ENCODE measurements at regions not wholly inside any gene's neighbourhood (a gene's known extent, or its start where the extent isn't known, plus 50 kb on each side); places are given as distances from the start of the nearest gene placed in this dataset.
A peak's percentile ranks its signal among the peaks of the same experiment; 100 is the strongest.
"Not testable (repeated sequence)": the region's sequence is repeated elsewhere in the genome, so short reads cannot be mapped to it uniquely, and the experiment has no call there.

DNA sequence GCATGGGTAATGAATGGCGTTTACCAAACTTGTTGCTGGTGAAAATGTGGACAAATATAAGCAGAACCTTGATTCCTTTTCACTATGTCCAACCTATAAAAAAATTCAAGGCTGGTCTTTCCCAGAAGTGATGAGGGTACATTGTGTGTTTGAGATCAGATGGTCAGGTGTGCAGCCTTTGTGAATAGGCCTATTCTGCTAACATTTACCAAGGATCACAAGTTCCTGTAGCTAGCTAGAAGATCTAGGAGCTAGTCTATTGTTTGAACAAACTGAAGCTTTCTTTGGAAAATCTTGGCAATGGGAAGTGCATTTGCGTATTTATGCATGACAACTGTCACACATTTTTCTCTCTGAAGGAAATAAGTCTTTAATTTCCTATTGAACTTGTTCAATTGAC lies 489.6 kb downstream of the KLF5 start:
- no peak for DNase-seq

DNA sequence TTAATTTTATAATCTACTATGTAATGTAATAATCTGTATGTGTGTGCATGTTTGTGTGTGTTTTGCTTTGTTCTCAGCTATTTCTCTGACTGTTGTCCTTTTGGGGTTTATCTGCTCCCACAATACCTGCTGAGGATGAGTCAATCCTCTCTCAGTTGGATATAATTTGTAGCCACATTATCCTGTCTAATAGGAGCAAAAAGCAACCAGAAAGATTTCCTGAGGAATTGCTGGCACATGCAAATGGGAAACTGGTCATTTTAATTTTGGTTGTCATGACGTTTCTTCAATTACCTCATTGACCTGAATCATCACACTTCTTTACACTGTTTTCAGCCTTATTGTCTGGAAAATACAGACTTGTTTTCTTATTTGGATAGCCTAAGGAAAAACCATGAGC lies 488.4 kb downstream of the KLF5 start:
- no peak for DNase-seq

DNA sequence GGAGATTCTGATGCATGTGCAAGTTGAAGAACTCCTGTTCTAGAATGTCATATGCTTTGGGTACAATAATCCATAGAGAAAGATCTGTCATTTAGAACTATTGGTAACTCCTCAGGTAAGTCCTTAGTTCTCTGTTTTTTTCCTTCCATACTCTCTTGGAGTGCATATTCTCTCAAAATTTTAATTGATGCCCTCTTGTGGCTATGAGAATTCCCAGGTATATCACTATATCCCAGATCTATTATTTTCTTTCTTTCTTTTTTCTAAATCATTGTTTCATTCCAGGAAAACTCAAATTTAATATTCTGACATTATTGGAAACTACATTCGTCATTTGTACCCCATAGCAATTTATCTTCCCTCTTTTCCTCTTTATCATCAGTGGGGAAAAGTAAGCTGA lies 485.4 kb downstream of the KLF5 start:
- no peak for DNase-seq

DNA sequence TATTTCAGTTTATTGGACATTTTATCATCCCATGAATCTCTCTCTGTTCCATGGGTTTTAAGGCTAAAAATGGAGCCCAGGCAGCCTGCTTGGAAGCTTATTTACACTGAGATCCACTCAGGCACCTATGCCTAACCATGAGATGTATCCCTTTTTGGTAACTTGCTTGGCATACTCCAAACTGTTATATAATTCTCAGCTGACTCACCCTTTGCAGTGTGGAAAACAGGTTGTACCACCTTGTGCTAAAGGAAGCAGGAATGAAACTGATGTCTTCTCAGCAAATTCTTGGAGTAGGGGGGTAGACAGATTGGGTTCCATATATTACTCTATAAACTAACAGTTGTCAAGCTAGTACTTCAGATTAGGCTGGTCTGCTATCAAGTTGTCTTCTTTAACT lies 483.6 kb downstream of the KLF5 start:
- DNase-seq = no peak

DNA sequence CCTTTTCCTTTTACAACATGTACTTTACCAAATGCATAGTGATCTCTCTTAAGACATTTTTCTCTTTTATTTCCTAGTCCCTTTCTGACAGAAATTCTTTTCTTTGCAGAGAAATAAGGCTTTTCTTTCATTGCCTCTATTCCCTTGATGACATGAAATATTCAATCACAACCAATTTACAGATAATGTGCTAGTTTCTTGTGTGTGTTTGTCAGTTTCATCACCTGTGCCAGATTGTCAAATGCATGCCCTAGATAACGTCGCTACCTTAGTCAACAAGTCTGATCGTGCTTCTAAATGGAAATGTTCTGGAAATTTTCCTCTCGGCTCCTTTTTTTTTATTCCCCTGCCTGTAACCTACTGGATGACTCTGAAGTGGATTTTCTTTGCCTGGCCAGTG lies 478.1 kb downstream of the KLF5 start:
- no peak for DNase-seq

DNA sequence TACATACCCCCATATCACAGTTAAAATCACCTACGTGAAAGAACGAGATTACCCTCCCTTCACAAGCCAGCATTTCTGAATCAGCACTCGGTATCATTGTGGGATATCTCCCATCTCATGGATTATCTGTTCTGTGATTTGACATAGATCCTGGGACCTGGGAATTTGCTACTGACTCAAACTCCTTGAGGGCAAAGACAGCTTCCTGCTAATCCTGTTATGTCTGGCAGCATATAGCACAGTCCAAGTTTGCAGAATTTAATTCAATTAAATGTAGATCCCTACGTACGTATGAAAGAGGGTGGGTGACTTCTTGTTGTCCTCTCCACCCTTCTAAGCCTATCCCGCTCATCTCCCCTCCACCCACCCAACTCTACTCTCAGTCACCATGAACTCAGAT lies 476.5 kb downstream of the KLF5 start:
- no peak for DNase-seq

- DNase-seq = no peak
These were observed 474.2 kb downstream of the KLF5 start for GRCh38 chr13:73532987-73533510.

DNA sequence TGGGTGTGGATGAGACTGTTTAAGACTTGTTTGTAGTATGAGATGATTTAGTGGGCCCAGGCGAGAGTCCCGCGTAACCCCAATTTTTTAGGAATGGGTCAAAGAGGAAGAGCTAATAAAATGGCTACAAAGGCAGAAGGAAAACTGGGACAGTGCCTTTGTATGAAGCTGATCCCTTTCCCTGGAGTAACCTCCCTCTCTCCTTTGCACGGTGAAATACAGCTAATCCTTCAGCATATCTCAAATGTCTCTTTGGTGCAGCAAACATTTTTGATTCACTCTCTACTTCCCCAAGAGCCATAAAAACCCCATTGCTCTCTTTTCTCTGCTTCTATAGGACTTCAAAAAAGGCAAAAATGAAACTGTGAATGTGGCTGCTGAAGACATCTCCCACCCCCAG lies 473.8 kb downstream of the KLF5 start:
- DNase-seq = no peak

DNA sequence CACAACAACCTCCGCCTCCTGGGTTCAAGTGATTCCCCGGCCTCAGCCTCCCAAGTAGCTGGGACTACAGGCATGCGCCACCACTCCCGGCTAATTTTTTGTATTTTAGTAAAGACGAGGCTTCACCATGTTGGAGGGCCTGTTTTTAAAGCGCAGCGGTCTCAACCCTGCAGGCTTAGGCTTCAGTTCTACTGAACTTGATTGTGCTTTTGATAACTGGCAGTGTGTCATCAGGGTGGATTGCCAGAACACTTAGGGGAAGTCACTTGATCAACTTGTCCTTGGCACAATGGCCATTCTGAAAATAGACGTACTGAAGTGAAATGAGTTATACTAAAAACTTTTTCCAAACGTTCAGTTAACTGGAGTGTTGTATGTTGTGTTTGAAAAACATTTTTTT lies 472.2 kb downstream of the KLF5 start:
- no peak for DNase-seq

DNA sequence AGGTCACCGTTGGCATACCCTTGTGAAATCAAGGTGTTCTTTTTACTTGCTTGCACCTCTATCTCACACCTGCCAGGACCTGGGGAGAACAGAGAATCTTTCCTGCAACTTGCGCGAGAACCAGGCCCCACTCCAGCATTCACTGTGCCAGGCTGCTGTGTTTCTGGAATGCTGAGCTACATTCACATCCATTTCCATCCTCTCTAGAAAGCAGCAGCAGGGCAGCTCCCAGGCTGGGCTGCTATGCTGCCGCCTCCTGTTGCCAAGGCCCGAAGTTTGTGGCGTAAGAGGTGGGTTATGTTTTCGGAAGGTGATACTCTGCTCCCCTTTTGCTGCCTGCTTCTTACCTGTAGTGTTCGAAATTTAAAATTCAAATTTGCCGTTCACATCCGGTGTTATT lies 464.1 kb downstream of the KLF5 start:
- no peak for DNase-seq

DNA sequence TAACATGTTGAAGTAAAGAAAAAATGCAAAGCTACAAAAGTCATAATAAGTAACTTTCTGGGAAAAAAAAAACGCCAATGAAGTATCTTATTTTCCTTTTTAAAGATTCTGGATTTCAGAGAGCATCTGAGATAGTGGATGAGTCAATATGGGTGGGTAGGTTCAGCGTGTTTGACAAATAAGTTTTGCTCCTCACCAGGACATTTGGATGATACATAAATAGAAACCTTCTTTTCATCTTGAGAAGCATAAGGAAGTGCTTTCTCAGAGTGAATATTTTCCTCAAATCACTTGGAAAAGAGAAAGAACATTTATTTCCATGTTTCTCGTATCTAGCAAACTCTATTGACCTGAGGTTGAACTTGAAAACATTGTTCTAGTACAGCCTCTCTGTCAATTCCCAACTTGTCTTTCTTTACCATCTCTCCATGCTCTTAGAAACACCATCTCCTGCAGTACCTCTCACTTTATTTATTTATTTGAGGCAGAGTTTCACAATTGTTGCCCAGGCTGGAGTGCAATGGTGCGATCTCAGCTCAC lies 463.2 kb downstream of the KLF5 start:
- no peak for DNase-seq

DNA sequence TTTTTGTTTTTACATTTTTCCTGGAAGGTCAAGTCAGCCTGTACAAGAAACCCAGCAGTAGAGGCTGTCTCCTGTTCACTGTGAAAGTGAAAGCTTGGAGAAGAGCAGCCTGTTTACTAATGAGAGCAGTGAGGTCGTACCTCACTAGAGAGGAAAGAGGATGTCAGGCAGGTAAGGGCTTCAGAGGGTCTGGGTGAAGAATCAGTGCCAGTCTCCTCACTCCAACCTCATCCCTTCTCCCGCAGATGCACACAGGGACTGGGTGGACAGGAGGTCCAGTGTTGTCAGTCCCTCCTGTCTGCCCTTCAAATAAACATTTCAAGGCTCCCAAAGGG lies 462.5 kb downstream of the KLF5 start:
- peak; percentile 5 to 11 for DNase-seq

GRCh38 chr13:73520566-73521289 lies 461.9 kb downstream of the KLF5 start:
- peak in 1 of 2 donors; percentile 2 for DNase-seq

DNA sequence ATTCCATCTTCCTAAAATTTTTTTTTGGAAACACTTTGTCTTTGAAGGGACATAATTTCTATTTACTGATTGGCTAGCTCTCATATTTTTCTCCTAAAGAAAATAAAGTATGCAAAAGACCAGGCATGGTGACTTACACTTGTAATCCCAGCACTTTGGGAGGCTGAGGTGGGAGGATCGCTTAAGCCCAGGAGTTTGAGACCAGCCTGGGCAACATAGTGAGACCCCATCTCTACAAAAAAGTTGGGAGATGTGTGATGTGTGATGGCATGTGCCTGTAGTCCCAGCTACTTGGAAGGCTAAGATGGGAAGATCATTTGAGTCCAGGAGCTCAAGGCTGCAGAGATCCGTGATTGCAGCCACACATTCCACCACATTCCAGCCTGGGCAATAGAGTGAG lies 461.3 kb downstream of the KLF5 start:
- DNase-seq = not testable (repeated sequence)

- no peak for DNase-seq
These were observed 460.8 kb downstream of the KLF5 start for GRCh38 chr13:73519396-73520116.

DNA sequence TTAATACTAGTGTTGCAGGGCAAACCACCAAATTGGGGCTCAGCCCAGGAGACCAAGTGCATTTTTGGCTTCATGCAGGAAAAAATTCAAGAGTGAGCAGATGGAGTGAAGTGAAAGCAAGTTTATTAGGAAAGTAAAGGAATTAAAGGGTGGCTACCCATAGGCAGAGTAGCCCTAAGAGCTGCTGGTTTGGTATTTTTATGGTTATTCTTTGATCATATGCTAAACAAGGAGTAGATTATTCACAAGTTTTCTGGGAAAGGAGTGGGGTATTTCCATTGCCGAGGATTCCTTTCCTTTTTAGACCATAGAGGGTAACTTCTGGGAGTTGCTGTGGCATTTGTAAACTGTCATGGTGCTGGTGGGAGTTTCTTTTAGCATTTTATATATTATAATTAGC lies 459.0 kb downstream of the KLF5 start:
- DNase-seq = no peak

GRCh38 chr13:73516731-73517130 lies 457.9 kb downstream of the KLF5 start:
- DNase-seq = no peak

- no peak for DNase-seq
These were observed 455.4 kb downstream of the KLF5 start for GRCh38 chr13:73514208-73514607.

DNA sequence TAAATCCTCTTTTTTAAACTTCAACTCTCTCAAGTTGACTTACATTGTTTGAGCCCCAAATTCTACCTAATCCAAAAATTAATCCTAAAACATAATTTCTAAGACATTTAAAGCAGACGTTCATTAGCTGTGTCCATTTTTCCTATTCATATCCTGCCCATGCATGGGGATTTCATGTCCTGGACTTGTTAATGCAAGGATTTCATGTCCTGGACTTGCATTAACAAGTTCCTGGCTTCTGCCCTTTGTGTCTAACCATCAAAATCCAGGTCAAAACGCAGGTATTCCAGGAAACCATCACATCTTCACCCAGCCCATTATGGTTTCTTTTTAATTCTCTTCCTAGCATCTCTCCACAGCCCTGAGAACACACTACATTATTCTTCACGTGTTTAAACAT lies 454.9 kb downstream of the KLF5 start:
- DNase-seq = no peak

- DNase-seq = no peak
These were observed 450.0 kb downstream of the KLF5 start for GRCh38 chr13:73508841-73509240.

DNA sequence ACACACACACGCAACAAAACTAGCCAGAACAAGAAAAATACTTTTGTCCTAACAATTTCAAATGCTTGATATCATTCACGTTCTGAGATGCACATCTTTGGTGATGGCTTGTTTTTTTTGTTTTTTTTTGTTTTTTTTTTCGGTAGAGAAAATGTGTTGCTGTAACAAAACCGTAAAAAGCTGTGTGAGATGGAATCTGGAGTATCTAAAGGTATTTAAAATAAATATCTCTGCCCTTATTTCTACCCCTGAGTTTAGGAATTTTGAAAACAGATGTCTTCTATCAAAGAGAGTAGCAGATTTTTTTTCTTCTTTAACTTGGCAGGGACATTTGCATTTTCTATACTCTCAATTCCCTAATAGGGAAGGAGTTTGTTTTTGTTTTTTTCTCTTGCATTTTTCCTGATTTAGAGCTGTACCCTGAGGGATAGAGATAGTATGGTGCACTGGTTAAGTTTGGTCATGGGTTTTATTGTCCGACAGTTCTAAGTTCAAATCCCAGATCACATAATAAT lies 446.6 kb downstream of the KLF5 start:
- no peak for DNase-seq

GRCh38 chr13:73499695-73500094 lies 440.9 kb downstream of the KLF5 start:
- DNase-seq = no peak

DNA sequence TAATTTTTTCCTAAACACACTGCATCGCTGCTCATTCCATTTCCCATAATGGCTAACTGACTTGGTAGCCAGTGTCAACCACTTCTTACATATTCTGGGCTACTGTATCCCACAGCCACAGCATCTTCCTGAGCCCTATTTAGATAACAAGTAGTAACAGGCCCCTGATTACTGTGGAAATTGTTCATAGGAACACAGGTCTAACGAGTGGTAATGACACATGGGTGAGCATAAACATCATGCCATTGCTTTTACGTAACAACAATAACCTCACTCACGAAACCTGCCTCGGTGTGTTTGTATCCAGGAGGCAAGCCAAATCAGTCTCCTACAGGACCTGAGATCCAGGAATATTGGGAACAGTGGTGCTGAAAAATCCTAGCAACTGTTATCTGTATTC lies 438.6 kb downstream of the KLF5 start:
- no peak for DNase-seq

GRCh38 chr13:73496711-73497110 lies 437.9 kb downstream of the KLF5 start:
- no peak for DNase-seq
